HG03139 (cell line): ENCODE measurements at regions not wholly inside any gene's neighbourhood (a gene's known extent, or its start where the extent isn't known, plus 50 kb on each side); places are given as distances from the start of the nearest gene placed in this dataset.

Experiments used
- ATAC-seq: cut with Tn5 transposase; IDR thresholded peaks from one replicate; pipeline ENCODE4 v1.9.1; 2021; ENCODE audit not compliant: unreplicated experiment

DNA sequence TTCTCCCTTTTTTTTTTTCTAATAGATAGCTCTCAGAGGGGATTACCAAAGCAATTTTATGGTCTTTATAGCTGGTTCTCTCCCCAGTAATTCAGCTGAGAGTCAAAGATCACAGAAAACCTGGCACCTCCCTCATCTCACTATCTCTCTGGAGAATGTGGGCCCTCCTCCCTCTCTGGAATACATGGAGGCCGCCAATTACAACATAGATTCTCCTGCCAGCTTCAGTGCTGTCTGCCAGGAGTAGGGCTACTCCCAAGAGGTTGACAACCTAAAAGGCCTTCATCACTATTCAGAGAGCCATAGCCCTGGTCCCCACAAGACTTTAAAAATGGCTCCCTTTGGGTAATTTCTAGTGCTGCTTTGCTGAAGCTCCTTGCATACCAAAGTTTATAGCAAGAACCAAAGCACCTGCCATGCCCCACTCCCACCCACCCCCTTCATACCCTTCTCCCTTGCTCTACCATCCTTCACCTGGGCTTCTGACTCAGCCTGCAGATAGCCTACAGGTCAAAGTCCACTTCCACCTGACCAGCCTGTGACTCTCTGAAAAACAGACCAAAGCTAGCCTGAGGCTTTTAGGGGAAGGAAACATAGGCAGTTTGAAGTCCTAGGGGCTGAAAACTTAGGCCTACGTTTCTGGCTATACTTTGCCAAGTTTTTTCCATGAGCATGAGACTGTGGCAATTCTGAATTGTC lies 472.3 kb downstream of the TNS1 start:
- ATAC-seq: no peak

GRCh38 chr2:217529271-217529670 lies 473.5 kb downstream of the TNS1 start:
- ATAC-seq: no peak

- ATAC-seq: no peak
Observed at GRCh38 chr2:217527590-217528202, 475.1 kb downstream of the TNS1 start.

GRCh38 chr2:217525076-217525475 lies 477.7 kb downstream of the TNS1 start:
- ATAC-seq: no peak

DNA sequence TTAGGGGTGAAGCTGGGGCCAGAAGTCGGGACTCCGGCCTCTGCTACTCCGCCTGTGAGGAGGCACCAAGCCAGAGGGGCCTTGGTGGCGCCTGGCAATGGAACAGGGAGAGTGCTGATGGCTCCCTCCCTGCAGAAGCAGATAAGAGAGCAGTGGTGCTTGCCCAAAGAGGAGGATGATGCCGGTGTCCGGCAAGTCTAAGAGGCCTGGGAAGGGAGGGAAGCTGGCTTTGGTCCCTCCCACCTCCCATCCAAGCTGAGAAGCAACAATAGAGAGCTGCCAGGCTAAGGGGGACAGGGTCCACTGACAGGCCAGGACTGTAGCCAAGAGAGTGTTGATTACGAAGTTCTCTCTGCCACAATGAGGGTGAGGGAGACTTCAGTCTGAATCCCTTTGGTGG lies 479.5 kb downstream of the TNS1 start:
- no peak for ATAC-seq

- no peak for ATAC-seq
Observed at GRCh38 chr2:217521820-217522219, 481.0 kb downstream of the TNS1 start.

DNA sequence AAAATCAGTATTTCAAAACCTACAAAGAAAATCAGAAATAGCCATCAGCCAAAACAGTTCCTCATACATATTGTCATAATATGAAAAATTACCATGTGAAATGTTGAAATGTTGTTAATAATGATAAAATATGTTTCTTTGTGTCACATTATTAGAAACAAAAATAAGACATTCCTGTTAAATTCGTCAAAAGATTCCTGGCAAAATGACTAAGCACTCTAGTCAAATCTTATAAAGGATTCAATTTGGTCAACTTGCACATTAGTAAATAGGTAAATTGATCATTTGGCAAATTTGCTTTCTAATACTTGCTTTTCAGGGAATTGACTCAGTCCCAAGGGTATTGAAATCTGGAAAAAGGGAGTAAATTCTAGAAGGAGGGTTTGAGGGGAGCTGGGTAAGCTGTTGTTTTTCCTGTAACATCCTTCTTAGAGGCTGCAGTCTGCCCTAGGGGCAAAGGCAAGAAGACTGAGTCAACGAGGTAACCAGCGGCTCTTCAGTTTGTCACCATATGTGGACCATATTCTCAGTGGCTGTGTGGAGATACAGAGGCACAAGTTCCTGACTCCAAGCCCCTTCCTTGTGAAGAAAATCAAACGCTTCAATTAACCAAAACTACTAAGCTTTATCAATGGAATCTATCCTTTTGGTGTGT lies 482.3 kb downstream of the TNS1 start:
- ATAC-seq: no peak

- no peak for ATAC-seq
Observed at GRCh38 chr2:217517402-217517801, 485.4 kb downstream of the TNS1 start.

- no peak for ATAC-seq
Observed at GRCh38 chr2:217515615-217516309, 487.0 kb downstream of the TNS1 start.

DNA sequence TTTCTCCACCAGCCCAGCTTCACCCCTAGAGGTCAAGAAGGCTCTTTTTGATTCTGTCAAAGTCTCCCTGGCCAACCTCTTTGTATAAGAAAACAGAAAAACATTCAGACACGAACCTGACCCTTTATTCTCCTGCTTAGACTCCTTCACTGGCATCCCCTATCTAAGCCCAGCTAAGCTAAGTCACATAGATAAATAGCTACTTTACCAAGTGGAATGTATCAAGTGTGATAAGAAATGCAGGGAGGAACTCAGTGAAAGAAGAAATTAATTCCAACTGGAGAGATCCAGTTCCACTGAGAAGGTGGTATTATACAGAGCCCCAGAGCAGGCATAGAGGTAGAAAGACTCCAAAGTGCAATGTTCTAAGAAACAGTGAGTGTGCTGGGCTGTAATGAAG lies 489.5 kb downstream of the TNS1 start:
- ATAC-seq: no peak

DNA sequence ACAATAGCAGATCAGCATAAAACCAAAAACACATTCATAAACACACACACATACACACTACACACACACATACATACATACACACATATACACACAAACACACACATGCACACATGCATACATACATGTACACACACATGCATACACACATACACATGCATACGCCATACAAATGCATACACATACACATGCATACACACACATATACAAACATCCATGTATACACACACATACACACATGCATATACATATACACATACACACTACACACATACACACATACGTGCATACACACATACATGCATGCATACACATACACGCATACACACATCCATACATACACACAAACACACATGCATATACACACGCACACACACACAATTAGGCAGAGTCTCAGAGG lies 490.1 kb downstream of the TNS1 start:
- no peak for ATAC-seq

- ATAC-seq: no peak
Observed at GRCh38 chr2:217512259-217512658, 490.5 kb downstream of the TNS1 start.

- no peak for ATAC-seq
Observed at GRCh38 chr2:217511850-217512249, 490.9 kb downstream of the TNS1 start.

DNA sequence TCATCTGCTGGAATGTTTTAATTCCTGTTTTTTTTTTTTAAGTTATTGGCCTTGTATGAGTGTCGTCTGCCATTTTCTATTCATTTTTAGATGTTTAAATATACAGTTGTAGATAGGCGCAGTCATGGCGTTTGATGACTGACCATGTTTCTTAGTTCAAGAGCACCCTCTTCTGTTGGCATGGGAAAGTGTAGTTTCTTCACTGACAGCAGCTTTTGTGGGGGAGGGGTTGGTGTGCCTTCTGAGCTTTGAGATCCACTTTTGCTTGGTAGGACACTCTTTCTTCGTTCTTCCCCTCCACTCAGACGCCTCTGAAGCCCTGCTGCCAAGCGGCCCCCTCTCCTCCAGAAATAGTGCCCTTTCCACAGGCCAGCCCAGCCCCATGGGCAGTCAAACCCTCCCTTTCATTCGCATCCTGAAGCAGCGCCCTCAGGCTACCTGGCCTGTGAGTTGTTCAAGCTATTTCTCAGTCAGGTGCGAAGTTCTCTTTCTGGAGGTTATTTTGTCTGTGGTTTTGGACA lies 492.0 kb downstream of the TNS1 start:
- peak; percentile 81 for ATAC-seq

GRCh38 chr2:217505303-217505702 lies 497.5 kb downstream of the TNS1 start:
- ATAC-seq: no peak

- no peak for ATAC-seq
Observed at GRCh38 chr2:217501887-217502286, 500.9 kb downstream of the TNS1 start.

DNA sequence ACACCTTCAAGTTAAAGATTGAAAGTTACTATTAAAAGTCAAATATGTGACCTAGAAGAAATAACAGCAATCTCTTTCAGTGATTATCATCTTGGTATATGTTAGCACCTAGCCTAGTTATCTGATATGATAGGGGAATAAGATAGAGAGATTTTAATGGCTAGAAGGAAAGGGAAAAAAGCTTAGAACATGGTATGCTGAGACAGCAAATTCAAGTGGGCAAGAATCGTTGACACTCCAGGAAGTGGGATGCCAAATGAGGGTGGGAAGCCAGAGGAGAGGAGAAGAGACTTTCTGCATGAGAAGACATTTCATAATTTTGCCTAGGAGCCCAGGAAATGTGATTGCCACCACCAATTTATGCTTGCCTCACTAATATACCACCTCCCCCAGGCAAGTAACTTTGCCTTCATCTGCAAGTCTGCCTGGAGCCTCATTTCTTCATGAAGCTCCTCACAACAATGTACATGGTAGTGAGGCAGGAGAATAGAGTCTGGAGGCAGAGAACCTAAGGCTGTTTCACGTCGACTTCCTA lies 504.9 kb downstream of the TNS1 start:
- ATAC-seq: no peak

DNA sequence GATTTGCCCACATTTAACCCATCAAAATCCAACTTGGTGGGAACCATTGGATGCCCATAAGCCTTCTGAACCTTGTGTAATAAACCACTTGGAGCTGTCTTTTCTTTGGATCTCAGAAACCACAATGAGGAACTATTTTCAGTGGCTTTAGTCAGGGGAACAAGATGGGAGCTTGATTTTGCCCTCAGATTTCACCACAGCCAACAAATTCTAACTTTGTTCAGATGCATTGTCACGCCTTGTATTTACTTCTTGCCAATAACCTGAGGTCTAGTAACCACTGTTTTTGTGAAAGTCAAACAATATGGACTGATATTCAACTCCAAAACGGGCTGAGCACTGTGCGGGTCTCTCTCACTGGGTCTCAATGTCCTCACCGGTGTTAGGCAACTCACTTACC lies 508.2 kb downstream of the TNS1 start:
- no peak for ATAC-seq

DNA sequence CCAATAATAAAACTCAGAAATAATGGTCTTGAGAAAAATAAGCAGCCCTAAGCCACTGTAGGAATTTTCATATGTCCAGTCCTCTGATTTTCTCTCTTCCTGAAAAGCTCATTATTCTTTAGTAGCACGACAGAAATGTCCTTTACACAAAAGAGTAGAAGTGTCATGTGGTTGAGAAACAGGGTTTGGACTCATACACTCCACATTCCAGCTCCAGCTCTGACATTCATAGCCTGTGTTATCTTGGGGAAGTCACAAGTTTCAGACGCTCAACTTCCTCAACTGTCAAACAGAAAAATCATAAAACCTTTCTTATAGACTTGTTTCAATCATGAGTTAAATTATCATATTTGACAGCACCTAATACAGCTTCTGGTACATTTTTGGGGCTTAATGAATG lies 511.5 kb downstream of the TNS1 start:
- no peak for ATAC-seq

GRCh38 chr2:217489145-217489960 lies 513.4 kb downstream of the TNS1 start:
- no peak for ATAC-seq
